HT1080 (cell line): ENCODE measurements at regions not wholly inside any gene's neighbourhood (a gene's known extent, or its start where the extent isn't known, plus 50 kb on each side); places are given as distances from the start of the nearest gene placed in this dataset.

Experiments
- DNase-seq: peaks from one replicate; pipeline ENCODE4 v3.0.0-alpha.2; 2015; ENCODE audit warnings: low read depth

- no peak for DNase-seq
Measured at GRCh38 chr2:23155022-23155421, 230.0 kb upstream of the KLHL29 start.

DNA sequence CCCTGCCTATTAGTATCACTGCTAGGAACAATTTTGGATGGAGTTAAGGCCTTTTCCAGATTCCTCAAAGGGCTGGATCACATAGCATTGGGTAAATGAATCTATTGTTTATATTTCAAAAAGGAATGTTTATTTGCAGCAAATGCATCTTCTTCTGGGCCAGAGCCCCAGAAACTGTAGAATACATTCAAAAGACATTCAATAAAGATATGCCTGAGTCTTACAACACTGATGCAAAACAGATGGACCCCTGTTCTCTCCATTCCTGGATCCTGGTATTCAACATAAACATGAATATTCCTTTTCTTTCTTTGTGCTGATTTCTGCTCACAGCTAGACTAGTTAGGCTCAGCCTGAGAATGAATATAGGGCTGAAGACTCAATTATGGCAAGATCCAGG lies 227.2 kb upstream of the KLHL29 start:
- no peak for DNase-seq

DNA sequence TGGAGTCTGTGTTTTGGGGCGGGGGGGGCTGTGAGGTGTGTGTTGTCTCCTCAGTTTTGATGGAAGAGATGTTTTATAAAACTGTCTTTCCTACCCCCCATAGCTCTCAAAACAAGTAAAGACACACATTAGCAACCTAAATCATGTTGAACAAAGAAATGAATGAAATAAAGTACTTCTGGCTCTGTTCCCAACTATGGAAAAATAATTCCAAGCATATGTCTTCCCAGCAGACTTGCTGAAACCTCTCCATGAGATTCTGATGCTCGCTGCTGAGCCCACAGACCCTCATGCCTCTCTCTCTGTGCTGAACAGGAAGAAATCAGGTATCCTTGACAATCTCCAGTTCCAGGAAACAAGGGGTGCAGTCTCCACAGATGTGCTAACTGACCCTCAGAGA lies 226.7 kb upstream of the KLHL29 start:
- DNase-seq, result no peak

DNA sequence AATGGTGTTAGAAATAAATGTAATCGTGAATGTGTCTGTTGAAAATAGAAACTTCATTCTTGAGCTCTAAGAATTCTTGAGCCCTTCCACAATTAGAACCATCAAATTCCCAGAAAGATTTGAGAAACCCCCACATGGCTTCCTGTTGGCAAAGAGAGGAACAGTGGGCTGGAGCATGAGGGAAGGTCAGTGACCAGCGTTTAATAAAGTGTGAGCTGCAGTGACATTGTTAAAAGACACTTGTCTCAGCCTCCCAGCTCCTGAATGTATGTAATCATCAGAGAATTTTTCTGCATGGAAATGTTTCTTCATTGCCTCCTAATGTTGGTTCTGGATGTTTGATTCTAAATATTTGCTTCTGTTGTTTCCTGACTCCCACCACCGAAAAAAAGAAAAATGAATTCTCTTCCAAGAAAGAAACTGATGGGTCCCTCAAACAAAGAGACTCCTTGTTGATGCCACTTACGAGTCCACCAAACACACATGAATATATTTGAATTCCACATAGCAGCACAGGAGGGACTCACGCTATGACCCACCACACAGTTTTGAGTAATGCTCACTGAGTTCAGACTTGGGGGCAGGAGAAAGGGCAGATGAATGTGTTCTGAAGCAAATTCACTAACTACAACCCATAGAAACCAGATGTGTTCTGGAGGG lies 225.1 kb upstream of the KLHL29 start:
- DNase-seq, result no peak

- DNase-seq, result no peak
Measured at GRCh38 chr2:23164173-23164572, 220.8 kb upstream of the KLHL29 start.

DNA sequence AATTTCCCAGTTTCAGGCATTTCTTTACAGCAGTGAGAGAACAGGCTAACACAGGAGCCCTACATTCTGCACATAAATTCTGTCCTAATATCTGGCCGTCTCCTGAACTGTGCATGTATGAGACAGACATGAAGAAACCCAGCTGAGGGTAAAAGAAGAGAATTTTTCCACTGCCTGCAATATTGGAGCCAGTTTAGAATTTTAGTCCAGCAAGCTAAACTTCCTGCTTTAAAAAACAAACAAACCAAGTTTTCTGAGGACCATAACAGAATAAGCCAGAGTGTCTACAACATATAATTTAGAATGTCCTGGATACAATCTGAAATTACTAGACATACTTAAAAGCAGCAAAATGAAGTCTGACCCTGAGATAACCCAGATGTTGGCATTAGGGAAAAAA lies 215.1 kb upstream of the KLHL29 start:
- no peak for DNase-seq

DNA sequence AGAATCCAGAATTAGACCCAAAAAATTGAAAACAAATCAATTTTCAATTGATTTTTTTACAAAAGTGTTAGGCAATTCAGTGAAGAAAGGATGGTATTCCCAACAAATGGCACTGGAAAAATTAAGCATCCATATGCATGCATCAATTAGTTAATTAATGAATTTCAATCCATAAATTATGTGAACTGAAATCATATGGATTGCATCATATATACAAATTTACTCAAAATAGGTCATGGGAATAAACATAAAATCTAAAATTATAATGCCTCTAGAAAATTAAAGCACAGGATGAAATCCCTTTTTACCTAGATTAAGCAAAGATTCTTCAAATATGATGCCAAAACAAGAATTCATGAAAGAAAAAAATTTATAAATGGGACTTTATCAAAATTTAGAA lies 213.9 kb upstream of the KLHL29 start:
- no peak for DNase-seq

DNA sequence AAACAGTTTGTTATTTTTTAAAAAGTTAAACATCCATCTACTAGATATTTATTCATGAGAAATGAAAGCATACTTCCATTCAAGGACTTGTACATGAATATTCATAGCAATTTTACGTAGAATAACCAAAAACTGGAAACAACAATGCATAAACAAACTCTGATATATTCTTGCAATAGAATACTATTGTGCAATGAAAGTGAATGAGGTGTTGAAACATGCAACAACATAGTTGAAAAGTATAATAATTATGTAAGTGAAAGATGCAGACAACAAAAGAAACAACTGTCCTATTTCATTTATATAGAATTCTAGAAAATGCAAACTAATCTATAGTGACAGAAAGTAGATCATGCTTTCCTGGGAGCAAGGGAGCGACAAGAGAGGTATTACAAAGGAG lies 206.6 kb upstream of the KLHL29 start:
- no peak for DNase-seq

- DNase-seq, result no peak
Measured at GRCh38 chr2:23183733-23184132, 201.2 kb upstream of the KLHL29 start.

DNA sequence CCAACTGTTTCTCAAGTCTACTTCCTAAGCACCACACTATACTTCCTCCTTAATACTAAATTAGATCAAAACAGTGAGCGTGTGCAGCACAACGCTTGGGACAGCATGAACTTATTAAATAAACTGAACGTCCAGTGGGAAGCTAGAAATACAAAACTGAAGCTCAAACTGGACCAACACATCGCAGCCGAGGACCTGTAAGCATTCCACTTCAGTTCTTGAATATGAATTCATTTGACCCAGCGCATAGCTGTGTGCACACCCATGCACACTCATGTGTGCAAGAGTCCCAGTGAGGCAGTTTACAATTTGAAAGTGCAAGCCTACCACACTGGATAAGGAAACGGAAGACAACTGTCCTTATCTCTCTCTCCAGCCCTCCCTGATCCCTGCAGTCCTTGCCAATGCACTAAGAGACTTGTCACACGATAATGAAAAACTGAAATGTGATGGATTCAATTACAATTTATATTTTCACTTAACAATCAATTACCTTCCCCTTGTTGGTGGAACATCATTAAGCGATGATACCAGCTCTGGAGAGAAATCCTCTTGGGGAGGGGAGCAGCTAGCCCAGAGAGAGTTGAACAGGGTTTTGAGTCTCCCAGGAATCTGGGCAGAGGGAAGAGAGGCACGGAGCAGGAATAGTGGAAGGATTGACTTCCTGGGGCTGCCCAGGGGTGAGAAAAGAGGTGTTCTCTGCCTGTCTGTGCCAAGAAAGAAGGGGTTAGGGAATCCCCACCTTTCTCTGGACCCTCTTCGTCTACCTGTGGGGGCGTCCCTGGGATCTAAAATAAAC lies 186.5 kb upstream of the KLHL29 start:
- no peak for DNase-seq

DNA sequence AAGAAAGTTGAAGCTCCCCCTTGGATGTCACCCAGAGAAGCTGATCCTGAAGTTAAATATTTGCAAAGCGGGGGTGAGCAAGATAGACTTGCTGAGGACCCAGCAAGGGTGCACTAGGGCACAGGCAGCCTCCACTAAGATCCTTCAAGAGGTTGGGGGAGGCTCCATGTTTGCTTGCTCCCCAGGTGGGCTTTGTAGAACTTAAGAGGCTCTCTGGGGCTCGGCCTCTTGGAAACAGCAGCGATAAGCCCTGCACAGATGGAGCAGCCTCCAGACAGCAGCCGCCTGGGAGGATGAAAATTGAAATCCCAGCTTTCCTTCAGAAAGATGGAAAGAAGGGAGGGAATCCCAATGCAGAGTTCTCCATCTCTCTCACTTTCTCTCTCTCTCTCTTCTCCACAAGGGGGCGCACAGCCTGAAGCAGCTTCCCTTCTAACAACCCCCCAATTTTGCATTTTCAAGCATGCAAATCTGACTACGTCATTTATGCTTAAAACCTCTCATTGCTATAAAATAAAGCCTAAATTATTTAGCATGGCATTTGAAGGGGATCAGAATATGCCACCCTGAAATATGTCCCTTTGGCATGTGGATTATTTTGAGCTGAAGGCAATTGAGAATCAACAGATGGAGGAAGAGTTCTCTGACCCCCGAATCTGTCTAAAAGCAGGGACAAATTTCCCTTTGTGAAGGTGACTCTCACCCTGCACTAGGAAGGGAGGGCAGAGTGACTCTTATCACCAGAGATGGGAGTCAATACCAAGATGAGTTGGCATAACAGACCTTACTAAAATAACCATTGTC lies 185.7 kb upstream of the KLHL29 start:
- DNase-seq, result peak; percentile 31

- DNase-seq, result no peak
Measured at GRCh38 chr2:23200068-23200786, 184.8 kb upstream of the KLHL29 start.

GRCh38 chr2:23200787-23201114 lies 184.2 kb upstream of the KLHL29 start:
- no peak for DNase-seq

GRCh38 chr2:23203383-23203782 lies 181.6 kb upstream of the KLHL29 start:
- no peak for DNase-seq

GRCh38 chr2:23204685-23205242 lies 180.2 kb upstream of the KLHL29 start:
- DNase-seq, result no peak

DNA sequence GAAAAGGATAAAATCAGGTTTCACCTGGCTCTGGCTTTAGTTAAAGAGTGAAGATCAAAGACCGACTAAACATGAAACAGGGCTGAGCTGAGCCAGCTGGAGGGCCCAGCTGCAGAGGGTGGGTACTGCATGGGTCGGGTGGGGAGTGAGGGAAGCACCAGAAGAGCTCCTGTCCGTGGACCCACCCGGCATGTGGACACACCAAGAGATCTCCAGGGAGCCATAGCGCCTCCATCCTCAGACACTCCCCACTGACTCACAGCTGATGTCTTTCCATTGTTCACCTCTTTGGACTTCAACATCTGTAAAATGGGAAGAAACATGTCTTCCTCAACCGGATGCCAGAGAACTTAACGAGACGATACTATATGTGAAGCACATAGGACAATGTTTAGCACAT lies 178.3 kb upstream of the KLHL29 start:
- no peak for DNase-seq

- DNase-seq, result peak; percentile 43
Measured at GRCh38 chr2:23207871-23208270, 177.1 kb upstream of the KLHL29 start.

DNA sequence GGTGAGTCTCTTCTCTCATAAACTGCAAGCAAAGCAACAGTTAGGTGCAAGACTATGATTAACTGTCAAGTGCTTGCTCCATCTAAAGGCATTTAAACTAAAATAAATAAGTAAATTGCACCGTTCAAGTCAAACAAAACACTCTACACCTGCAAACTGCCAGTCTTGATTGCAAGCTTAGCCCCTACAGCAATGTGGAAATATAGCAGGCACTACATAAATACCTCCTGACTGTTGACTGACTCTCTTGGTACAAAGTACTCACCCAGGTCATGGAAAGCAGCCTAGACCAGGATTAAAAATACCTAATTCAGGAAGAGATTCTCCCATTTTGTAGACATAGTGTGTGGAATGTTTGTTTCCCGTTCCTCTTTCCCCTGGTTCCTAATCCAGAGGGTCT lies 176.6 kb upstream of the KLHL29 start:
- no peak for DNase-seq

DNA sequence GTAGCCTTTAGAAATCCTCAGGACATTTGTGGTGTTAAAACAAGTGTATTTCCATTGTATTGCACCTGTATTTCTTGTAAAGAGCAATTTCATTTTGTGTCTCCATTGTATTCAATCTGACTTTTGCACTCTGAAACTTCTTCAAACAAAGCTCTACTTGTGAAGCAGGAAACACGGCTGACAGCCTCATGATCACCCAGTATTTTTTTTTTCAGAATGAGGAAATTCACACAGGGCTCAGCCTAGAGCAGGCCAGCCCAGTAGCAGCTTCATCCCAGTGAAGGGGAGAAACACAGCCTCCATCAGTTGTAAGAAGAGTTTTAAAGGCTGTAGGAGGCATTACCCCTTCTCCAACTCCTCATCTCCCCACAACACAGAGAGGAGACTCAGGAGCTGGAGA lies 175.9 kb upstream of the KLHL29 start:
- no peak for DNase-seq

- DNase-seq, result no peak
Measured at GRCh38 chr2:23211987-23212583, 172.9 kb upstream of the KLHL29 start.

GRCh38 chr2:23213196-23213595 lies 171.8 kb upstream of the KLHL29 start:
- no peak for DNase-seq
